HG03175 (cell line): ENCODE measurements at regions not wholly inside any gene's neighbourhood (a gene's known extent, or its start where the extent isn't known, plus 50 kb on each side); places are given as distances from the start of the nearest gene placed in this dataset.

Source experiments
- ATAC-seq: cut with Tn5 transposase; IDR thresholded peaks from one replicate; pipeline ENCODE4 v1.9.1; 2021; ENCODE audit warnings: mild to moderate bottlenecking, moderate library complexity; ENCODE audit not compliant: unreplicated experiment

DNA sequence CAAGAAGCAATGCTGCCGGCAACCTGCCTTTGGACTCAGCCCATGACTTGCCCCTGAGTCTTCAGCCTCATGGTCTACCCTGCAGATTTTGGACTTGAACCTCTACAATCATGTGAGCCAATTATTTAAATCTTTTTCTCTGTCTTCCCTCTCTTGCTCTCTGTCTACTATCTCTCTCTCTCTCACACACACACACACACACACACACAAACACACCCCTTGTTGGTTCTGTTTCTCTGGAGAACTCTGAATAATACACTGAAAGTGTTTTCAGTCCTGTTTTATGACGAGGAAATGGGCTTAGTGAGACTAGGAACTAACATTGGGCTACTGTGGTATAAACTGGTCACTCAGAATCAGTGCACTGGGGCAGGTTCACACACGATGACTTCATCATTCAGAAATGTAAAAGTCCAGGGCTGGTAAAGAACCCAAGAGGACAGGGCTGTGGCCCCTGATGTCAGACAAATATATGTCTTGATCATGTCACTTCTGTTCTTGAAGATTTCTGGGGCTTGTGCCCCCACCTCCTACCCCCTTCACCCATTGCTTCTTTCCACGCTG, 266.1 kb upstream of the SIX2 start:
- no peak for ATAC-seq

GRCh38 chr2:45274250-45274926, 265.1 kb upstream of the SIX2 start:
- no peak for ATAC-seq

DNA sequence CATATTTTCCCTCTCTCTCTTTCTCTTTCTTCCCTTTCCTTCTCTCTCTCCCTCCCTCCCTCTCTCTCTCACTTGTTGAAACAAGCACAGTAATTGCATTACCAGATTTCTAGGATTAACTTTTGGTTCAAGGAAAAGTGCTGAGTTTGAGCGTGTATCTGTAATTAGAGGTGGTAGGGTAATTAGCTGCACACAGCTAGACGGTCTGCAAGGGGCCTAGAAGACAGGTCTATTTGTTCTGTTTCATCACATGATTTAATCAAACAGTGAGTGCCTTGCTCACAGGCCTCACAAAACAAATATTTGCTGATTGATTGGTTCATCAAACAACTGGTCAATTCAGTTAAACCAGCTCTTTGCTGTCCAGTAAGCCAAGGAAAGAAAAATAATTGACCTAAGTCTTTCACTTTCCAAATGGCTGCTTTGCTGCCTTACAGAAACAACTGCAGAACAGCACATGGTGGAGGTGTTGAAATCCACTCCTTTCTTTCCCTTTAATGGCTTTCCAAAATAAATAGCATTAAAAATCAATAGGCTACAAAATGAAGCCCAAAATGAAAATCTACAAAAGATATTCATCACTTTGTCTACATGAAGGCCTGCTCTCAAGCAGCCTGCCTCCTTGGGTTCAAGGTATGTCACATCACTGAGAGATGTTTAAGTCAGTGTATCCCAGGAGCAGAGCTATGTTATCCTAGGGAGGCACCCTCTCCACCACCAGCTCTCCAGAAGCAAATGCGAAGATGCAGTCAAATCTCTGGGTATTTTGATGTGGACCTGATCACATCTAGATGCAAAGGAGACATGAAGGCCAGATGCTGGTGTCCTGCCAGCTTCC, 264.4 kb upstream of the SIX2 start:
- ATAC-seq, result no peak

- ATAC-seq, result no peak
Measured at GRCh38 chr2:45272549-45273265, 263.5 kb upstream of the SIX2 start.

- no peak for ATAC-seq
Measured at GRCh38 chr2:45269149-45269793, 260.0 kb upstream of the SIX2 start.

DNA sequence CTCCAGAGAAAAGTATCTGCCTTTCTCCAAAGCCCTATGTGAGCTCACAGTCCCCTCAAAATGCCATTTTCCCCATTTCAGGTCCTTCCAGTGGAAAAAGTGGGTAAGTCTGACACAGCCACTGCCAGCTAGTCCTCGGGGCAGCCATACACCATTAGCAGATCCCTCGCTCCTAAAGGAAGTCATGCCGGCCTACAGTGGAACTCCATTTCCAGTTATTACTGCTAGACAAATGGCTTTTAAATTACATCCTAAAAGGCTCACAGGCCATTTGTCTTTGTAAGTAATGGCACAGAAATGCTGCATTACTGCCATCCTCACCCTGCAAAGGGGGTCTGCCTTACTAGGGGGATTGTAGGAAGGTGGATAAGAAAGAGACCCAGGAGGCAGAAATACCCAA, 259.4 kb upstream of the SIX2 start:
- ATAC-seq, result no peak

- ATAC-seq, result no peak
Measured at GRCh38 chr2:45267062-45267792, 258.0 kb upstream of the SIX2 start.

GRCh38 chr2:45265336-45265735, 256.1 kb upstream of the SIX2 start:
- ATAC-seq, result no peak

DNA sequence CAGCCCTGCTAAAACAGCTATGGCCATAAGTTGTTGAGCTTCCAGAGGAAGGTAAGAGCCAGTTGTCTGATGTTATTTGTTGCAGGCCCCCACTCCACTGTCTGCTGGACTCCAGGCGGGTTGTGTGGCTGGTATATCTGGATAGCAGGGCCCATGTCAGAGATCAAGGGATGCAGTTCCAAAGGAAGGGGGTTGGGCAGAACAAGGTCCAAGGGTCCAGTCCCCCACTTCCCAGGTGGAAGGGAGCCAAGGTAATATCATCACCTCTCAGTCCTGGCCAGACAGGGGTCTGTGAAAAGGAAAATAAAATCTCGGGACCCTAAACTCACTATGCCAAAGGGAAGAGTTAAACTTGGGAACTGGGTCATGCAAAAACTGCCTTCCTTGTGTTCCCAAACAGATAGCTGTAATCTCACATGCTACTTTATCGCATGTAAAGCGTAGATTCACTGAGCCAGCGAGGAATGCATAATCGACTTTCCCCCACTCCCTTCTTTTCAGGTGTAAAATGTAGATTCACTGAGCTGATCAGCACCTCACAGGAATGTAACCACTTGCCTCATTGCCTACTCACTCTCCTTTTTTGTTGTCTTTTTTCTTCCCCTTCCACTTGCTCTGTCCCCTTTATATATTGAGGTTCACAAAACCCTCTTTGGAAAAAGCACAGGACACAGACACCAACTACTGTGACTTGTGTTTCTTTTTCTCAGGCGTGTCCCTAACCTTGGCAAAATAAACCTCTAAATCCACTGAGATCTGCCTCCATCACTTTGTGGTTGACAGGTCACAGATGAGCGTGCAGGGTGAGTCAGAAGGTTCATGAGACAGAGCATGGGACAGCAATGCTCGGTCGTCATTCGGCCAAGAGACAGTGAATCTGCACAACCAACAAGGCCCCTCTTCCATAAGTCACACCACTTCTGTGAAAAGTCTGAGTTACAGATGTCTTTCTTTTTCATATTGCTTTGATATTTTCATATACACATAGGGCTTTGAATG, 255.3 kb upstream of the SIX2 start:
- no peak for ATAC-seq

DNA sequence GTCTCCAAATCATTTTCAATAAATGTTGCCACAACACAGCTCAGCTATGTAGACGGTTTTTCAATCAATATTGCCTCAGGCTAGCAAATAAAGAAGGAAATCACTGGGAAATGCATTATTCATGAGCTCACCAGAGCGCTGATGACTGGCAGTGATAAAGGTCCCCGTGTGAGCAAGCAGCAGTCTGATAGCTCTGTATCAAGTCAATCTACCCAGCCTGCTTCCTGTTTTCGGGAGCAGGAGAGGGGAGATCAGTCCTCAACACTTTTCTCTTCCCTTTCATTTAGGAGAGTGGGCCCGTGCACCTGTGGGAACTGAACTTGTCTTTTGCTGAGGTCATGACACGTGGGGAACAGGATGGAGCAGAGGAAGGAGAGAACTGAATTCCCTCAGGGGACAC, 253.9 kb upstream of the SIX2 start:
- ATAC-seq, result no peak

DNA sequence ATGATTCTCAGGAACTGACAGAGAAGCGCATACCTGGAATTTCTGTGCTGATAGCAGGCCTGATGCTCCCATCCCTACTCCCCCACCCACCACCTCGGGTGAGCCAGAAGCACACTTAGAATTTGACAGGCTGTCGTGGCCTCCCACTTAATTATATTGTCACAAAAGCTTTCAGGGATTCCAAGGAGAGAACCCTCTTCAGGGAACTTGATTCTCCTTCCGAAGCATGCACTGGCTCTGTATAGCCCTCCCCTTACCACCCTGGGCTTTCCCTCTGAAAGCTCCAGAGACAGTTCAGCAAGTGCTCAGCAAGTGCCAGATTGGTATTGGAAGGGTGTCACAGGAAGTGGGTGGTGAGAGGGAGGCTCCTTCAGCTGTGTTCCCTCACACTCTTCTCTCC, 252.5 kb upstream of the SIX2 start:
- ATAC-seq, result no peak

- ATAC-seq, result no peak
Measured at GRCh38 chr2:45260946-45261345, 251.7 kb upstream of the SIX2 start.

DNA sequence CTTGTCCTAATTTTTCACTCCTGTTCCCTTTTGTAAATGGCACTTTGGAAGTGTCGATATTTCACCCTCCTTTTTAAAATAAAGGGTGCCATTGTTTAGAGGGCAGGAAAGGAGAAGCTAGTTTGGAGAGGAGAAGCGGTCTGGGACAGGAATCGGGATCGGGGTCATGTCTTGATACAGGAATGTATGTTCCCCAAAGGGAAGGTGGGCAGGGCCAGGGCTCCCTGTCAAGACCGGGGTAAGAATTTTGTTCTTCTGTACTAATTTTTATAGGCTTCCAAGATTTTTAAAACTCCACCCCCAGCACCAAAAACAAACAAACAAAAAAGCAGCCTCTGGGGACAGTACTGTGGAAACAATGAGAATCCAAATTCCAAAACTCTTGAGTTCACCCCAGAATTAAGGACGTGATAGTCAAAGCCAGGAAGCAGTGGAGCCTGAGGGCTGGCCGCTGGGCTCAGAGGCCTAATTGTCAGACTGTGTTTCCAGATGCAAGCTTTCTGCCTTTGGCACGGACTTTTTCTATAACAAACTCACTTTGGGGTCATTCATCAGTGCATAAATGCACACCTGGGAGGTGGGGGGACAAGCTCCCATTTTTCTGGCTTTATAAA, 250.4 kb upstream of the SIX2 start:
- ATAC-seq, result no peak

GRCh38 chr2:45259138-45259537, 249.9 kb upstream of the SIX2 start:
- ATAC-seq, result no peak

DNA sequence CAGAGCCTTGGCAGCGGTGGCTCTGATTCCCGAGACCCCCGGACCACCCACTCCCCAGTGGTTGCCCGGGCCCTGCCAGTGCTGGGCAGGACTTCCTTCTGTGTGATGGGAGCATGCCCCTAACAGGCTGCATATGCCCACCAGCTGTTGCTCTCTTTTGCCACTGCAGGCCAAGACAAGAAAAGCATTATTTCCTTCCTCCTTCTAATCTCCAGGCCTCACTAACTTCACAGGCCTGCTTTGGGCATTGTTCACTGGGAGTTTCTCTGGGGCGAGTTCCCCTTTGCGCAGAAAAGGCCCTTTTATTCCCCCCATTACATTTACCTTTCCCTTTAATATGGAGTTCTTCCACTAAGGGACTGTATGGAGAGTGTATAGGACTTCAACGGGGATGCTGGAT, 249.1 kb upstream of the SIX2 start:
- no peak for ATAC-seq

DNA sequence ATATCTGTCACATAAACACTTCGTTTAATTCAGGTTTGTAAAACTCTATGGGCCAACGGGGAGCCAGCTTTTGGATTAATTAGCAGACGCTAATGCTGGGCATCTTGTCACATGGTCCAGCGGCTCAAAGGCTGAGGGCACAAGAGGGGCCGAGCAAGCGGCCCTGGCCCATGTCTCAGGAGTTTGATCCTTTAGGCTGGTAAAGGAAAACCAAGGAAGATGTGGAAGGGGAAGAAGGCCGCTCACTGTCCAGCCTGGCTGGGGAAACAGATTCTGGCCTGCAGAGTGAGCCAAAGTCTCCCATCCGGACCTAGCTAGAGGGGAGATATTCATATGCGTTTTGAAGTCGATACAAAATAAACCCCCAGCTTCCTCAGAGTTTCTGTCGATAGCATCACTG, 248.6 kb upstream of the SIX2 start:
- ATAC-seq, result no peak

- ATAC-seq, result no peak
Measured at GRCh38 chr2:45256867-45257641, 247.8 kb upstream of the SIX2 start.
